Stimulated activated naive B cell treated with anti-CD40 and anti-IgM and Interleukin-4, amounts not matched to agents 10 μg/mL and 1 μg/mL and 100 μg/mL, for 72 hours (primary cell): ENCODE measurements at regions not wholly inside any gene's neighbourhood (a gene's known extent, or its start where the extent isn't known, plus 50 kb on each side); places are given as distances from the start of the nearest gene placed in this dataset.

Experiments used
- ATAC-seq, 2 donors: fragments of 150-1000 bp; cut with Tn5 transposase; replicated peaks; 2 replicates each; pipeline ENCODE4 v1.10.0; 2021; ENCODE audit warnings: moderate library complexity in 1 of 2
- DNase-seq: peaks from one replicate; pipeline ENCODE4 v3.0.0; 2021
- H3K27ac Mint-ChIP-seq: one replicate; pipeline ENCODE4 v1.8.0; 2022; ENCODE audit warnings: mild to moderate bottlenecking, mixed read lengths
- H3K27me3 Mint-ChIP-seq, 2 donors: one replicate each; pipeline ENCODE4 v1.8.0; 2022; ENCODE audit warnings: mixed read lengths in 2 of 2
- H3K36me3 Mint-ChIP-seq, 2 donors: one replicate each; pipeline ENCODE4 v1.8.0; 2022; ENCODE audit warnings: mixed read lengths in 2 of 2, mild to moderate bottlenecking in 1 of 2
- H3K4me1 Mint-ChIP-seq, 2 donors: one replicate each; pipeline ENCODE4 v1.8.0; 2022; ENCODE audit warnings: mixed read lengths in 2 of 2, mild to moderate bottlenecking in 1 of 2
- H3K4me3 Mint-ChIP-seq, 2 donors: one replicate each; pipeline ENCODE4 v1.8.0; 2022; ENCODE audit warnings: mild to moderate bottlenecking in 2 of 2, mixed read lengths in 2 of 2, moderate library complexity in 1 of 2
- H3K9me3 Mint-ChIP-seq, 2 donors: one replicate each; pipeline ENCODE4 v1.8.0; 2022; ENCODE audit warnings: mixed read lengths in 2 of 2, mild to moderate bottlenecking in 1 of 2

- Mint-ChIP-seq H3K4me1 (peaks cover 0 to 3% of the 10 kb centered on the region in 2 donors), H3K4me3 (no peak overlapping the region), H3K36me3 (no peaks in the 10 kb centered on the region), H3K27me3 (no peaks in the 10 kb centered on the region), H3K27ac (no peak overlapping the region), H3K9me3 (no peaks in the 10 kb centered on the region)
- DNase-seq (no peak), ATAC-seq (no peak)
Observed at GRCh38 chr5:89721353-89721752, 688.2 kb downstream of the CETN3 start.

GRCh38 chr5:89712134-89712700 lies 697.3 kb downstream of the CETN3 start:
- Mint-ChIP-seq H3K27me3 (peaks cover 0 to 6% of the 10 kb centered on the region in 2 donors), H3K27ac (no peak overlapping the region), H3K36me3 (no peaks in the 10 kb centered on the region), H3K9me3 (no peaks in the 10 kb centered on the region), H3K4me3 (no peak overlapping the region), H3K4me1 (peaks cover 8 to 9% of the 10 kb centered on the region in 2 donors)
- DNase-seq = no peak
- no peak for ATAC-seq

- Mint-ChIP-seq H3K4me1 (peaks cover 8 to 9% of the 10 kb centered on the region in 2 donors), H3K36me3 (no peaks in the 10 kb centered on the region), H3K9me3 (no peaks in the 10 kb centered on the region), H3K27ac (no peak overlapping the region), H3K4me3 (no peak overlapping the region), H3K27me3 (peaks cover 0 to 6% of the 10 kb centered on the region in 2 donors)
- ATAC-seq = no peak
- DNase-seq = no peak
Observed at GRCh38 chr5:89711526-89711925, 698.0 kb downstream of the CETN3 start.

- DNase-seq = no peak
- Mint-ChIP-seq H3K27ac (no peak overlapping the region), H3K9me3 (no peaks in the 10 kb centered on the region), H3K36me3 (no peaks in the 10 kb centered on the region), H3K4me1 (peaks cover 8 to 9% of the 10 kb centered on the region in 2 donors), H3K27me3 (peaks cover 0 to 11% of the 10 kb centered on the region in 2 donors), H3K4me3 (no peak overlapping the region)
- ATAC-seq = no peak
Observed at GRCh38 chr5:89710006-89710405, 699.5 kb downstream of the CETN3 start.

- Mint-ChIP-seq H3K4me3 (no peak overlapping the region), H3K36me3 (no peaks in the 10 kb centered on the region), H3K4me1 (peaks cover 8 to 9% of the 10 kb centered on the region in 2 donors), H3K27me3 (peaks cover 0 to 11% of the 10 kb centered on the region in 2 donors), H3K27ac (no peak overlapping the region), H3K9me3 (no peaks in the 10 kb centered on the region)
- DNase-seq (no peak), ATAC-seq (peak; percentile 69 to 76)
Observed at GRCh38 chr5:89707891-89708290, 701.7 kb downstream of the CETN3 start.

- H3K4me1 Mint-ChIP-seq = peaks cover 8 to 9% of the 10 kb centered on the region in 2 donors
- peaks cover 0 to 2% of the 10 kb centered on the region in 2 donors for H3K36me3 Mint-ChIP-seq
- peaks cover 0 to 11% of the 10 kb centered on the region in 2 donors for H3K27me3 Mint-ChIP-seq
- H3K4me3 Mint-ChIP-seq = no peak overlapping the region
- ATAC-seq = no peak
- H3K9me3 Mint-ChIP-seq = no peaks in the 10 kb centered on the region
- H3K27ac Mint-ChIP-seq = no peak overlapping the region
- no peak for DNase-seq
Observed at GRCh38 chr5:89706731-89707130, 702.8 kb downstream of the CETN3 start.

- Mint-ChIP-seq H3K9me3 (peaks cover 9% of the 10 kb centered on the region in 2 donors), H3K27ac (no peak overlapping the region), H3K36me3 (peaks cover 8% of the 10 kb centered on the region in 2 donors), H3K27me3 (peaks cover 0 to 8% of the 10 kb centered on the region in 2 donors), H3K4me1 (peaks cover 8 to 9% of the 10 kb centered on the region in 2 donors), H3K4me3 (no peak overlapping the region)
- no peak for DNase-seq
- ATAC-seq = no peak
Observed at GRCh38 chr5:89703817-89704216, 705.7 kb downstream of the CETN3 start.

- Mint-ChIP-seq H3K36me3 (peaks cover 8% of the 10 kb centered on the region in 2 donors), H3K4me3 (no peak overlapping the region), H3K4me1 (peaks cover 0 to 2% of the 10 kb centered on the region in 2 donors), H3K27me3 (no peaks in the 10 kb centered on the region), H3K27ac (no peak overlapping the region), H3K9me3 (peaks cover 9% of the 10 kb centered on the region in 2 donors)
- DNase-seq (no peak), ATAC-seq (no peak)
Observed at GRCh38 chr5:89698028-89698427, 711.5 kb downstream of the CETN3 start.

GRCh38 chr5:89697581-89697980 lies 712.0 kb downstream of the CETN3 start:
- Mint-ChIP-seq H3K36me3 (peaks cover 8% of the 10 kb centered on the region in 2 donors), H3K27ac (no peak overlapping the region), H3K9me3 (peaks cover 9% of the 10 kb centered on the region in 2 donors), H3K4me3 (no peak overlapping the region), H3K27me3 (no peaks in the 10 kb centered on the region), H3K4me1 (peaks cover 0 to 2% of the 10 kb centered on the region in 2 donors)
- no peak for ATAC-seq
- no peak for DNase-seq

- Mint-ChIP-seq H3K36me3 (peaks cover 6 to 8% of the 10 kb centered on the region in 2 donors), H3K27ac (no peak overlapping the region), H3K4me3 (no peak overlapping the region), H3K9me3 (peaks cover 10 to 13% of the 10 kb centered on the region in 2 donors), H3K27me3 (no peaks in the 10 kb centered on the region), H3K4me1 (peaks cover 2% of the 10 kb centered on the region in 2 donors)
- no peak for ATAC-seq
- DNase-seq = no peak
Observed at GRCh38 chr5:89695371-89695770, 714.2 kb downstream of the CETN3 start.

GRCh38 chr5:89694026-89694550 lies 715.5 kb downstream of the CETN3 start:
- no peak for DNase-seq
- H3K9me3 Mint-ChIP-seq = peaks cover 2 to 4% of the 10 kb centered on the region in 2 donors
- no peaks in the 10 kb centered on the region for H3K27me3 Mint-ChIP-seq
- H3K36me3 Mint-ChIP-seq = no peaks in the 10 kb centered on the region
- no peak for ATAC-seq
- H3K27ac Mint-ChIP-seq = no peak overlapping the region
- H3K4me1 Mint-ChIP-seq = peaks cover 6 to 8% of the 10 kb centered on the region in 2 donors
- no peak overlapping the region for H3K4me3 Mint-ChIP-seq

- H3K9me3 Mint-ChIP-seq = peaks cover 2 to 4% of the 10 kb centered on the region in 2 donors
- H3K36me3 Mint-ChIP-seq = no peaks in the 10 kb centered on the region
- ATAC-seq = peak; percentile 67 to 92
Observed at GRCh38 chr5:89690331-89690730, 719.2 kb downstream of the CETN3 start.

GRCh38 chr5:89686081-89686765 lies 723.3 kb downstream of the CETN3 start:
- H3K27me3 Mint-ChIP-seq = no peaks in the 10 kb centered on the region

More at GRCh38 chr5:89690331-89690730, 719.2 kb downstream of the CETN3 start:
- Mint-ChIP-seq H3K4me1 (peaks cover 10 to 18% of the 10 kb centered on the region in 2 donors), H3K27ac (no peak overlapping the region), H3K4me3 (no peak overlapping the region), H3K27me3 (no peaks in the 10 kb centered on the region)
- no peak for DNase-seq

GRCh38 chr5:89676634-89677033 lies 732.9 kb downstream of the CETN3 start:
- peaks cover 0 to 10% of the 10 kb centered on the region in 2 donors for H3K9me3 Mint-ChIP-seq
- peaks cover 3% of the 10 kb centered on the region in 2 donors for H3K36me3 Mint-ChIP-seq
- no peaks in the 10 kb centered on the region for H3K4me1 Mint-ChIP-seq
- DNase-seq (no peak), ATAC-seq (no peak)
- no peak overlapping the region for H3K4me3 Mint-ChIP-seq
- no peaks in the 10 kb centered on the region for H3K27me3 Mint-ChIP-seq
- H3K27ac Mint-ChIP-seq = no peak overlapping the region

More at GRCh38 chr5:89686081-89686765, 723.3 kb downstream of the CETN3 start:
- no peak overlapping the region for H3K4me3 Mint-ChIP-seq
- H3K4me1 Mint-ChIP-seq = peaks cover 13 to 18% of the 10 kb centered on the region in 2 donors
- ATAC-seq = no peak
- peak overlapping the region; percentile 63 for H3K27ac Mint-ChIP-seq
- H3K9me3 Mint-ChIP-seq = peaks cover 4 to 9% of the 10 kb centered on the region in 2 donors
- DNase-seq = no peak
- no peaks in the 10 kb centered on the region for H3K36me3 Mint-ChIP-seq

- Mint-ChIP-seq H3K4me3 (no peak overlapping the region), H3K36me3 (peaks cover 0 to under 1% of the 10 kb centered on the region in 2 donors), H3K27me3 (no peaks in the 10 kb centered on the region), H3K27ac (no peak overlapping the region), H3K4me1 (peaks cover 5 to 20% of the 10 kb centered on the region in 2 donors), H3K9me3 (no peaks in the 10 kb centered on the region)
- ATAC-seq = no peak
- no peak for DNase-seq
Observed at GRCh38 chr5:89673019-89673418, 736.5 kb downstream of the CETN3 start.
